ENCODE measurements at regions not wholly inside any gene's neighbourhood (a gene's known extent, or its start where the extent isn't known, plus 50 kb on each side); places are given as distances from the start of the nearest gene placed in this dataset.
"Not testable (repeated sequence)": the region's sequence is repeated elsewhere in the genome, so short reads cannot be mapped to it uniquely, and the experiment has no call there.

DNA sequence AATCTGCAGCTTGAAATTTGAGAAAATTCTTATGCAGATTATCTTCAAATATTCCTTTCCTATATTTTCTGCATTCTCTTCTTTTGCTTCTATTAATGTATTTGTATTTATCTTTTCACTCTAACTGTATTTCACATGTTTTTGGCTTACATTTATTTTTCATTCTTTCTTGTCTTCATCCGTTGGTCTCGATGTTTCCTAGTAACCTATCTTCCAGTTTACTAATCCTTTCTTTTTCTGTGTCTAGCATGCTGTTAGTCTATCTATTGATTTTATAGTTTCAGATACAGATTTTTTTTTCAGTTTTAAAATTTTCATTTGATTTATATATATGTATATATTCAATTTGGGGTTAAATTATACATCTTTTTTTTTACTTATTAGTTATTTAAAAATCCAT is 556.2 kb downstream of the RFPL4B start:
- no peak for DNase-seq (ENCODE audit: low read depth, low spot score)
- in situ Hi-C loops (cut with HindIII; ENCODE audit: low pct_unique_long_range_greater_than_20kb, low sequenced_read_pairs), result no loop called here

DNA sequence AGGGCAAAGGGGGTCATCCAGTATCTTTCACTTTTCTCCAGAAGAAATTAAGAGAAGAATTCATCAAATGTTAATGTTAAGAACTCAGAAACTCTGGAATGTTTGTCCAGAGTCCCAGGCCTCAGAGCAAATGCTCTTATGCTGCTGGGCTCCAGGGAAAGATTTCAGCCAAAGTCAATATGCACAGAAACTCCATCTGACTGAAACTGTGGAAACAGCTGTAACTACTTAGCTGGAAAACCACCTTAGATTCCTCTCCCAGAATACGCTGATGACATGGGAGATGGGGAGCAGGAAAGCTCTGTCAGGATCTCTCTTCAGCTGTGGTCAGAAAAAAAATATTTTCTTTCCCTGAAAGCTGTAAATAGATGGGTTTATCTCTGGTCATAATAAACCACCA is 559.6 kb downstream of the RFPL4B start:
- DNase-seq (ENCODE audit: low read depth, low spot score), result no peak
- in situ Hi-C loops (cut with HindIII; ENCODE audit: low pct_unique_long_range_greater_than_20kb, low sequenced_read_pairs), result no loop called here

DNA sequence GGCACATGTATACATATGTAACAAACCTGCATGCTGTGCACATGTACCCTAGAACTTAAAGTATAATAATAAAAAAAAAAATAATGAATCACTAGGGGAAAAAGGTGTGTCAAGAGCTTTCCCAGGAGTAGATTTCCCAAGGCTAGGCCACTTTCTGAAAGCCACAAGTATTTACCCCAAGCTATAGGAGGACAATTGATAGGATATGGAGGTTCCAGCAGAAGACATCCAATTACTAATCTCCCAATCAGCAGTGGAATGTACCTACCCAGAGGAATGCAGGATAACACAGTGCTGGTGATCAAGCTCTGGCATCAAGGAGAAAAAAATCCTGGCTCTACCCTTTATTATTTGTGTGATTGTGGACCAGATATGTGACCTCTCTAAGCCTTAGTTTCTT is 562.7 kb downstream of the RFPL4B start:
- in situ Hi-C loops (cut with HindIII; ENCODE audit: low pct_unique_long_range_greater_than_20kb, low sequenced_read_pairs), result no loop called here
- DNase-seq (ENCODE audit: low read depth, low spot score), result no peak

- DNase-seq (ENCODE audit: low read depth, low spot score), result no peak
- in situ Hi-C loops (cut with HindIII; ENCODE audit: low pct_unique_long_range_greater_than_20kb, low sequenced_read_pairs), result no loop called here
Measured at GRCh38 chr6:112910256-112910655, 563.1 kb downstream of the RFPL4B start.

- in situ Hi-C loops (cut with HindIII; ENCODE audit: low pct_unique_long_range_greater_than_20kb, low sequenced_read_pairs), result no loop called here
- no peak for DNase-seq (ENCODE audit: low read depth, low spot score)
Measured at GRCh38 chr6:112911959-112912358, 564.8 kb downstream of the RFPL4B start.

- in situ Hi-C loops (cut with HindIII; ENCODE audit: low pct_unique_long_range_greater_than_20kb, low sequenced_read_pairs), result no loop called here
- DNase-seq (ENCODE audit: low read depth, low spot score), result no peak
Measured at GRCh38 chr6:112912416-112913101, 565.4 kb downstream of the RFPL4B start.

GRCh38 chr6:112919744-112920143 is 572.6 kb downstream of the RFPL4B start:
- DNase-seq (ENCODE audit: low read depth, low spot score); in situ Hi-C loops (cut with HindIII; ENCODE audit: low pct_unique_long_range_greater_than_20kb, low sequenced_read_pairs): not testable (repeated sequence)

DNA sequence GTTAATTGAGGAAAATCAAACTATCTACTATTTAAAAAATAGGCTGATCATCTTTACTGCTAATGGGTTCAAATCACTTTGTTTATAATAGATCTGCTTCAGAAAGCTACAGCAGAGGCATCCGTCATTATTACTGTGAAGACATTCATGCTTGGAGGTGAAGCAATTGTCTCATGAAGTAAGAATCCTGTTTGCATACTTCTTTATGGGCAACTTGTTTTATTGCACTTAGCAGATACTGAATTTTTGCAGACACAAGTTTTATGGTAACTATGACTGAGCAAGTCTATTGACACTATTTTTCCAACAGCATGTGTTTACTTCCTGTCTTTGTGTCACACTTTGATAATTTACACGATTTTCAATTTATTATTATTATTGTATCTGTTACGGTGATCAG is 573.9 kb downstream of the RFPL4B start:
- in situ Hi-C loops (cut with HindIII; ENCODE audit: low pct_unique_long_range_greater_than_20kb, low sequenced_read_pairs), result no loop called here

DNA sequence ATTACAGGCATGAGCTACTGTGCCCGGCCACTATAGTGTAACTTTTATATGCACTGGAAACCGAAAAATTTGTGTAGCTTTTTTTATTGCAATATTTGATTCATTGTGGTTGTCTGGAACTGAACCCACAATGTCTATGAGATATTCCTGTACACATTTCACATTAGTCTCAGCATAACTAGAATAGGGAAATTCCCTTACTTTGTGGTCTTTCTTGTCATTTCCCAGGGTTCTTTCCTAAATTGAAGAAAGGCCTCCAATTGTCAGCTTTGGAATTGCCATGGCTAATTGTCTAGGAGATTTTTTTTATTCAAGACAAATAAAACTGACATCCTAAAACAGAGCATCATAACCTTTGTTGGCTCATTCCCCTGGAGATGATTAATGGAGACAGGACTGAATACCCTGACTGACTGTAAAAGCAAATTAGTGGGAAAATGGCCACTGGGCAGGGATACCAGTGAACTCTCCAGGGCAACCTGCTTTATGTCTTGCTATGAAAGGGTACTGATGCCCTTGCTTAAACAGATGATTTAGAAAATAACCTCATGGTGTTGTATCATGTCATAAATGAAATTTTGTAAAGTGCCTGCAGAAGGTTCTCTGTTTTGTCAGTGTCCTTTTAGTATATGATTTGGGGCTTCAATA is 576.9 kb downstream of the RFPL4B start:
- DNase-seq (ENCODE audit: low read depth, low spot score), result no peak
- in situ Hi-C loops (cut with HindIII; ENCODE audit: low pct_unique_long_range_greater_than_20kb, low sequenced_read_pairs), result no loop called here

More for the DNA sequence above, 573.9 kb downstream of the RFPL4B start:
- DNase-seq (ENCODE audit: low read depth, low spot score), result no peak

GRCh38 chr6:112925702-112926101 is 578.6 kb downstream of the RFPL4B start:
- DNase-seq (ENCODE audit: low read depth, low spot score), result no peak
- in situ Hi-C loops (cut with HindIII; ENCODE audit: low pct_unique_long_range_greater_than_20kb, low sequenced_read_pairs), result no loop called here

GRCh38 chr6:112927641-112928320 is 580.7 kb downstream of the RFPL4B start:
- no peak for DNase-seq (ENCODE audit: low read depth, low spot score)
- in situ Hi-C loops (cut with HindIII; ENCODE audit: low pct_unique_long_range_greater_than_20kb, low sequenced_read_pairs), result no loop called here

GRCh38 chr6:112929641-112930040 is 582.5 kb downstream of the RFPL4B start:
- in situ Hi-C loops (cut with HindIII; ENCODE audit: low pct_unique_long_range_greater_than_20kb, low sequenced_read_pairs), result no loop called here

DNA sequence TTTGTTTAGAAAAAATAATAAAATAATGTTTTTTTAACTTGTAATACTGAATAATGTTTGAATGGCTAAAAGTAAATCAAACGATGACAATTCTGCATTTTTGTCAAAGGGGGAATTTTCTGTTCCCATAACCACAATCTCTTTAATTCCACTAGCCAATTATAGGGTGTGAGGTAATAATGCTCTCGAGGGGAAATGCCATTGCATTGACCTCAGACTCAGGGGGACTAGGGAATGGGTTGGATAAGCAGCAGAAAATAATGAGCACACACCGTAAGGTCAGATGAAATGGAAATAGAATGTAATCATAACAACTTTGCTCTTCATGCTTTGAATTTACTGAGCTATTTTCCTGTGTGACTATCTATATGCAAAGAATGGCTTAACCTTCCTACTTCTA is 584.7 kb downstream of the RFPL4B start:
- DNase-seq (ENCODE audit: low read depth, low spot score), result no peak
- in situ Hi-C loops (cut with HindIII; ENCODE audit: low pct_unique_long_range_greater_than_20kb, low sequenced_read_pairs), result no loop called here

More at GRCh38 chr6:112929641-112930040, 582.5 kb downstream of the RFPL4B start:
- DNase-seq (ENCODE audit: low read depth, low spot score), result no peak

- DNase-seq (ENCODE audit: low read depth, low spot score), result no peak
- in situ Hi-C loops (cut with HindIII; ENCODE audit: low pct_unique_long_range_greater_than_20kb, low sequenced_read_pairs), result no loop called here
Measured at GRCh38 chr6:112933947-112934346, 586.8 kb downstream of the RFPL4B start.

DNA sequence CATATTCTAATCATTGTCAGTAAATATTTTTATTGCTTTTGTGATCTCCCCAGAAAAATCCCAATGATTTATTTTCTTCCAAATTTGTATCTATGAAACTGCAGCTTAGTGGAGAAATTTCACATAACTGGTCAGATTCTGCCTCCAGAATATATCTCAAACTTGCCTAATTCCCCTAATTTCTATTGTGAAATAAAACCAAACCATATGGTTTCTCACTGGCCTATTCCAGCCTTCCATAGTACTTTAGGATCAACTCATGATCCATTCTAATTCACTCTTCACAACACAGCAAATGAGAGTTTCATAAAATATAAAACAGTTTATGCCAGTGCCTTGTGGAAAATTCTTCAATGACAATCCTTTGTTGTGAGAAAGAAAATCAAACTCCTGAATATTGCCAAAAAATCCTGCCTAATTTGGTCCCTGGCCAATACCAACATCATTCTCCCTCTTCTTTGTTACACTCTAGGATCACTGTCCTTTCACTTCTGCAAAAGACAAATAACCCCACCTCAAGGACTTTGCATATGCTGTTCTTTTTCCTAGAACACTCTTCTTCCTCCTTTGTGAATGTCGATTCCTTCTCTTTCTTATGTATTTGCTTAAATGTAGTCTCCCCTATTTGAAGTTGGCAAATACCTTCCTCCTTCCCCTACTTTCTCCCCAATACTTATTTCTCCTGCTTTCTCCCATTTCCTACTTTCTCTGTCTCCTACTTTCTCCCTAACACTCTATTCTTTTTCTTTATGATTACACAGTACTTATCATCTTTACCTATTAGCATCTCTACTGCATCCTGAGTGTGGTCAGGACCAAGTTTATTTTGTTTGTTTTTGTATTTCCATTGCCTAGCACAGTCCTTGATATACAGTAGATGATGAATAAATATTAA is 587.5 kb downstream of the RFPL4B start:
- in situ Hi-C loops (cut with HindIII; ENCODE audit: low pct_unique_long_range_greater_than_20kb, low sequenced_read_pairs), result no loop called here

DNA sequence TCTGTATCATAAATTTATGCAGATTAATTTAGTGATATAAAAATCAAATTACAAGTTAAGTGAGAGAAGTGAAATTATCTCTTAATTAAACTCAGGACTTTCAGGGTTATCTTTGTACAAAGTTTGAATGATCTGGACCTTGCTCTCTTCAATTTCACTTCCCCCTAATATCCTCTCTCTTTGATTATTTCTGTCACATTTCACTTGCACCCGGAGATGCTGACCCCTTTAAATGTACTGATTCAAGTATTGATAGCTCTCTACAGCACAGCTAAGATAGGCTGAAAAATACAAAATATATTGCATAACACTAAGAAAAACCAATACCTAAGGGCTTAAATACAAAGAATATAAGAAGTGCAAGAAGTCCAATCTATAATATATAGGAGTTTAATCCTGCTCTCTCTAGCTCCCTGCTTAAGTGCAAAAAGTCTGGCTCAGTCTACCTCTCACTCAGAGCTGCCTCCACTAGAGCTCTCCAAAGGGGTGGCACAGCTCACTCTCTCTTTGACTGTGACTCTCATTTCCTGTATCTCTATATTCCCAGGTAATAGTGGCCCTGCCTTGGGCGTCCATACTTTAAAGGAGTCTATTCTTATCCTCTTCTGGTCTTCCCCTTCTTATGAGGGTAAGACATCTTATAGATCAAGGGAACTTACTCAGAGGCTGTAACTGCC is 588.4 kb downstream of the RFPL4B start:
- in situ Hi-C loops (cut with HindIII; ENCODE audit: low pct_unique_long_range_greater_than_20kb, low sequenced_read_pairs), result no loop called here
- no peak for DNase-seq (ENCODE audit: low read depth, low spot score)

More for the DNA sequence above, 587.5 kb downstream of the RFPL4B start:
- DNase-seq (ENCODE audit: low read depth, low spot score), result no peak

GRCh38 chr6:112936079-112936472 is 588.9 kb downstream of the RFPL4B start:
- no peak for DNase-seq (ENCODE audit: low read depth, low spot score)

More at GRCh38 chr6:112936079-112936472, 588.9 kb downstream of the RFPL4B start:
- in situ Hi-C loops (cut with HindIII; ENCODE audit: low pct_unique_long_range_greater_than_20kb, low sequenced_read_pairs), result no loop called here
